ENCODE measurements at regions not wholly inside any gene's neighbourhood (a gene's known extent, or its start where the extent isn't known, plus 50 kb on each side); places are given as distances from the start of the nearest gene placed in this dataset.

- TF ChIP-seq CTCF (IDR thresholded peaks at IDR 0.05), result no peak
- TF ChIP-seq POLR2A (IDR thresholded peaks at IDR 0.05), result no peak
These were observed 2389.5 kb downstream of the MAT2B start for GRCh38 chr5:165894916-165895315.

All from thyroid gland (tissue), 4 donors.